ENCODE measurements at regions not wholly inside any gene's neighbourhood (a gene's known extent, or its start where the extent isn't known, plus 50 kb on each side); places are given as distances from the start of the nearest gene placed in this dataset.

DNA sequence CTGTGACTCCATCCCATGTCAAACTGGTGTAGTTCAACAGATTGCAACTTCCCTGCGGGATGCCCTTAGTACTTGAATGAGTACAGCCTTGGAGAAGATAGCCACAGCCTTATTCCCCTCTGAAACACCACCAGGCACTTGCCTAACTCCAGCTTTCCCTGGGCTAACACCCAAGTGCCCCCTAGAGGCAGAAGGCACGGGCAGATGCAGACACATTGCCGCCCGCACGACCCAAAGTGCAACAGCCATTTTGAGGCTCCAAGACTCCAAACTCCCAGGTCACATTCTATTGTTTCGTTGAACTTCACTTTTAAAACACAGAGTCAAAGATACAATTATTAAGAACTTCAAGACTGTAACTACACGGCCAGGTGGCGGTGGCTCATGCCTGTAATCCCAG lies 163.6 kb upstream of the CDH6 start:
- H3K79me2 ChIP-seq (ENCODE audit: insufficient read depth): no peaks in the 10 kb centered on the region
- no peaks in the 10 kb centered on the region for H4K20me1 ChIP-seq (ENCODE audit: insufficient read depth)
- POLR2A ChIA-PET: no interaction called here
- H3F3A ChIP-seq (replicated peaks; ENCODE audit: insufficient read depth): no peaks in the 10 kb centered on the region
- H2AFZ ChIP-seq (ENCODE audit: low read depth): no peak overlapping the region
- 18% methylated on average over 7 of the region's 8 CpGs for WGBS (ENCODE audit: low lambda C conversion rate)
- CTCF ChIA-PET: no interaction called here
- H3K27ac ChIP-seq (ENCODE audit: low read depth in 2 of 2, low read length in 1 of 2): no peak overlapping the region
- H3K9me3 ChIP-seq: no peaks in the 10 kb centered on the region
- peak; percentile 11 for DNase-seq
- H3K36me3 ChIP-seq (replicated peaks in 1 of 2; ENCODE audit: control insufficient read depth in 1 of 2, insufficient read depth in 2 of 2, low read length in 1 of 2): no peaks in the 10 kb centered on the region
- H3K4me3 ChIP-seq (ENCODE audit: low read depth in 2 of 2, low read length in 1 of 2): no peak overlapping the region
- H3K4me2 ChIP-seq: no peak overlapping the region
- H3K9me2 ChIP-seq: no peaks in the 10 kb centered on the region
- H3K4me1 ChIP-seq (ENCODE audit: control insufficient read depth in 1 of 2, insufficient read depth in 2 of 2, low read depth in 1 of 2, low read length in 1 of 2): no peaks in the 10 kb centered on the region
- TF ChIP-seq ZBTB33 (IDR thresholded peaks at IDR 0.05; ENCODE audit: borderline replicate concordance, low read depth) (no peak), GABPA (IDR thresholded peaks at IDR 0.05; ENCODE audit: low read depth) (no peak), MEF2A (IDR thresholded peaks at IDR 0.05; ENCODE audit: borderline replicate concordance, low read depth) (no peak), TEAD4 (IDR thresholded peaks at IDR 0.05; ENCODE audit: borderline replicate concordance, insufficient read depth) (no peak), RXRA (IDR thresholded peaks at IDR 0.05; ENCODE audit: borderline replicate concordance, low read depth) (no peak), GATA2 (CRISPR knock-in tag; IDR thresholded peaks at IDR 0.05) (no peak), FOSL2 (IDR thresholded peaks at IDR 0.05; ENCODE audit: borderline replicate concordance, low read depth) (no peak), FOXJ3 (CRISPR knock-in tag; IDR thresholded peaks at IDR 0.05) (no peak)
- H3K9ac ChIP-seq: no peak overlapping the region
- H3K27me3 ChIP-seq (ENCODE audit: insufficient read depth): no peaks in the 10 kb centered on the region

DNA sequence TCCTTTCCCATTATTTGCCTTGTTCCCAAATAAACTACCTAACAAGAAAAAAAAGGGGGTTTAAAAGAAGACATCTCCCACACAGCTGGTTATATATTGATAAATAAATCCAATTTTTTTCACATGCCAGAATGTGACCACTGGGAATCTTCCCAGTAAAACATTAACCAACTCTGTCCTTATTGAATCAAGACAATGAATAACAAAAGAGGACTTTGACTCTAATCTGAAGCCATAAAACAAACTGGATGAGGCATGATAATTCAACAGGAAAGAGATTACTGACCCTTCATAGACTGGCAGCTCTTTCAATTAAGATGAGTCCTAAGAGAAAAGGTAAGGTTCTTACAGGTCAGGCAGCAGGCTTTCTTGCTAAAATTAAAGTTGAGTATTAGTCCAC lies 165.8 kb upstream of the CDH6 start:
- ChIA-PET POLR2A (no interaction called here), CTCF (no interaction called here)
- Histone ChIP-seq H3K9me3 (no peaks in the 10 kb centered on the region), H3K9me2 (no peaks in the 10 kb centered on the region), H2AFZ (ENCODE audit: low read depth) (no peak overlapping the region), H3K79me2 (ENCODE audit: insufficient read depth) (no peaks in the 10 kb centered on the region), H4K20me1 (ENCODE audit: insufficient read depth) (no peaks in the 10 kb centered on the region), H3K4me3 (ENCODE audit: low read depth in 2 of 2, low read length in 1 of 2) (no peak overlapping the region), H3K4me2 (no peak overlapping the region), H3K36me3 (replicated peaks in 1 of 2; ENCODE audit: control insufficient read depth in 1 of 2, insufficient read depth in 2 of 2, low read length in 1 of 2) (no peaks in the 10 kb centered on the region), H3K27me3 (ENCODE audit: insufficient read depth) (no peaks in the 10 kb centered on the region), H3K9ac (no peak overlapping the region), H3K4me1 (ENCODE audit: control insufficient read depth in 1 of 2, insufficient read depth in 2 of 2, low read depth in 1 of 2, low read length in 1 of 2) (no peaks in the 10 kb centered on the region; a peak in 1 of 4 replicates), H3F3A (replicated peaks; ENCODE audit: insufficient read depth) (no peaks in the 10 kb centered on the region), H3K27ac (ENCODE audit: low read depth in 2 of 2, low read length in 1 of 2) (no peak overlapping the region)
- TF ChIP-seq NRF1 (IDR thresholded peaks at IDR 0.05; ENCODE audit: low read depth, low read length) (no peak), EZH2phosphoT487 (IDR thresholded peaks at IDR 0.05; ENCODE audit: borderline replicate concordance, low read depth) (no peak), RCOR1 (IDR thresholded peaks at IDR 0.05; ENCODE audit: low read length) (no peak), GABPA (IDR thresholded peaks at IDR 0.05; ENCODE audit: low read depth) (no peak), FOSL2 (IDR thresholded peaks at IDR 0.05; ENCODE audit: borderline replicate concordance, low read depth) (no peak), TCF12 (IDR thresholded peaks at IDR 0.05) (no peak), SIN3A (IDR thresholded peaks at IDR 0.05; ENCODE audit: borderline replicate concordance, low read depth, low read length) (no peak), FOXJ3 (CRISPR knock-in tag; IDR thresholded peaks at IDR 0.05) (no peak), RAD21 (IDR thresholded peaks at IDR 0.05; ENCODE audit: low read length) (no peak), NFIC (IDR thresholded peaks at IDR 0.05; ENCODE audit: borderline replicate concordance) (no peak), USF2 (IDR thresholded peaks at IDR 0.05; ENCODE audit: borderline replicate concordance, low read depth, low read length) (no peak), MXI1 (IDR thresholded peaks at IDR 0.05; ENCODE audit: low read depth, low read length) (no peak)
- no peak for DNase-seq

Data from SK-N-SH (cell line).